ENCODE measurements at regions not wholly inside any gene's neighbourhood (a gene's known extent, or its start where the extent isn't known, plus 50 kb on each side); places are given as distances from the start of the nearest gene placed in this dataset.

DNA sequence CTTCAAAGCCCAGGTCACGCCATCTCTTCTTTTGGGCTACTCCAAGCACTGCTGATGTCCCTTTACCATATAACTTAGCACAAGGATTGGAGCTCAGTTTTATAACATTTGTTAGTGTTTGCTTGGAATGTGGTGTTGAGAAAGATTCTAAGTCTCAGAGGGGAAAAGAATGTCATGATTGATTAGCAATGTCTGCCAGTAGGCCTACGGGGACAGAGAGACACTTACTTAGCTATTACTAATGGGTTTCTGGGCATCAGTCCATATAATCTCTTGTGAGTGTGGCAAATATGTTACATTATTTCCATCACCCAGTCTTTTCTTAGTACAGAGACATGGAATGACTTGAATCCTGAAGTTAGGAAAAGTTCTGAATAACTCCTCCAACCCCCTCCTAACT is 75.4 kb upstream of the FSHB start:
- DNase-seq (ENCODE audit: low spot score), result no peak

DNA sequence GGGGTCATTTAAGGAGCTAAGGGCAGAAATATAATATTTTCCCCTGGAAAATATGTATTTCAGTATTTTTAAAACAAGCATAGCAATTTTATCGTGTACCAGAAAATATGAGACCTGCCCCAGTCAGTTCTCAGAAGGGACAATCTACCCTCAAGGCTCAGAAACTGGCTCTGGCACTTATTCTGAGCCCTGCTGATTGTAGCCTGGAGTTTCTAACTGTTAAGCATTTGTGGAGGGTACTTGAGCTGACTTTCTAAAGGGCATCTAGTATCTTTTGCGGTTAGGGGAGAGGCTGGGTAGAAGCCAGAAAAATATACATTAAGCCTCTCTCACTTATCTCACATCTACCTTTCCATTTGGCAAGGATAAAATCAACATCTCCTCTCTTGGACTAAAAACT is 71.3 kb upstream of the FSHB start:
- DNase-seq (ENCODE audit: low spot score), result no peak

DNA sequence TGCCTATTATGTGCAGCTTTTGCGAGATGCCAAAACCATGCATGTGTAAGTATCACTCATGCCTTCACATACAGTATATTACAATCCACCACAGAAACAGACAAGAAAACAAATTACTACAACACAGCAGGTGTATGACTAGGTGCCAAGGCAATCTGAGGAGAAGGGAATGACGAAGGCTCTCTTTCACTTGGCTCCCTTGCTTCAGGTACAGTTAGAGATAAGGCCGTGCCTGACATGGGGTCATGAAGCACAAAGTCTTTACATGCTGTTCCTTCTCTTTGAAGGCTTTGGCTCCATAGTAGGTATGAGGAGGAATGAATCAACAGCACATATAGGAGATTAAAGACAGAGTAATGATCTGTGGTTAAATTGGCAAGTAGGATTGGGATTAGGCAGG is 65.2 kb upstream of the FSHB start:
- no peak for DNase-seq (ENCODE audit: low spot score)

DNA sequence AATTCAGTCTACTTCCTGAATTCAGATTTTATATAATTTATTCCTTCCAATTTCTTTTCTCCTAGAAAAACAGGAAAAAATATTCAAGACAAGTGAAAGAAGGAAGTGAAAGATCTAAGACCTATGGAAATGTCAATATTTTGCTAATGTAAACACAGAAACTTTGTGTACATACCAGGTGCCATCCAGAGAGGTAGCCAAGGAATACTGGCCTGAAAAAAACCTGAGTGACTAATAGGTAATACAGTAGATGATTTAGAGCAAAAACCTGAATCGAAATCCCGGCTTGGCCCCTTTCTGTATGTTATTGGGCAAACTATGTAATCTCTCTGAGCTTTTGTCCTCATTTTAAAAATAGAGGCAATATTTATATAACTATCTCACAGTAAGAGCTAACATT is 59.2 kb upstream of the FSHB start:
- DNase-seq (ENCODE audit: low spot score), result no peak

DNA sequence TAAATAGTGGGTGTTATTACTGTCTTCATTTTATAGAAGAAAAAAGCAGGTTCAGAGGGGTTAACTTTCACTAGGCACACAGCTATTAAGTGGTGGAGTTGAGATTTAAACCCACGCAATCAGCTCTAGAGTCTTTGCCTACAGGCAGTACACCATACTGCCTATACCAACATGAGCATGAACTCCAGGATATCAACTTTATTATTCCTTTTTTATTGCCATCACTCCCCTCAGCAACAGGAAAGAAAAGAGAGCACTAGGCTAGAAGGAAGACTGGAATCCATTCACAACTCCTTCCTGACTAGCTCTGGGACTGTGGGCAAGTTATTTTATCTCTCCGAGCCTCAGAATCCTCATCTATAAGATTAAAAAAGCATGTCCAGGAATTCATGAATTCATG is 58.7 kb upstream of the FSHB start:
- DNase-seq (ENCODE audit: low spot score), result no peak

DNA sequence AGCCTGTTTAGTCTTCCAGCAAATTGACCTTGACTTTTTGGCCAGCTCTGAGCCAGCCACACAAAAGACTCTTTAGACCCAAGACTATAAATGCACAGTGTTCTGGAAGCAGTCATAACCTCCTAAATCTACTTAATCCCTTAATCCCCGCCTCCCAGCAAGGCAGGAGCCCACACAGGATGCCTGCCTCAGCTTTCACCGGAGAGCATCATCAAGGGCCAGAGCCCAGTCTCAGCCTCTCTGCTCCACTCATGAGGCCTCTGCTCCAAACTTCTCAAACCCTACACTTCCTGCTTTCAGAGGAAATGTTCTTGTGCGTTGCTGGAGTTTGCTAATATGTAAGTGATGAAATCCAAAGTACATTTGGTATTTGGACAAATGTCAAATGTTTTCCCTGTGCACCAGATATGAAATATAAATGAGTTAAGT is 57.9 kb upstream of the FSHB start:
- DNase-seq (ENCODE audit: low spot score), result no peak

DNA sequence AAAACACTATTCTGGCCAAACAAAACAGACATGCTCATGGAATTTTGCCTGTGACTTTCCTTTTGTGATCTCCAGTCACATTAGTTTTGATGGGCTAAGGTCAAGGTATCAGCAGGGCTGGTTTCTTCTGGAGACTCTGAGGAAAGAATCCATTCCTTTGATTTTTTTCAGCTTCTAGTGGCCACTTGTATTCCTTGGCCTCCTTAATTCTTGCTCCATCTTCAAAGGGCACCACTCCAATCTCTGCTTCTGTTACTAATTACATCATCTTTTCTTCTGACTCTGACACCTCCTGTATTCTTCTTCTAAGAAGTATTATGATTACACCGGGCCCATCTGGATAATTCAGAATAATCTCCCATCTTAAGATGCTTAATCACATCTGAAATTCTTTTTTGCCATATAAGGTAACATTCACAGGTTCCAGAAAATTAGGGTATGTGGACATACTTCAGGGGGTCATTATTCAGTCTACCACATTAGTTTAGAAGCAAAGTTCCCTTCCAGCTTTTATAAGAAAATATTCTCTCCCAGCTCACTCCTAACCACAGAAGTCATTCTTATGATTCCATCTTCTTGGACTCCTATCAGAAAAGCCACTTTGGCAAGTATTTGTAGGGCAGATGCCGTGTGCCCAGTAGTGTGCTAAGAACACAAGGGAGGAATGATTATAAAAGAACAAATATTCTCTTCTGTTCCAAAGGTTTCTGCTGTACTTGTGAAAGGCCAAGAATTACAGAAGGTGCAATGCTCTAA is 56.4 kb upstream of the FSHB start:
- DNase-seq (ENCODE audit: low spot score), result no peak

Data from A172 (cell line).